ENCODE measurements at regions not wholly inside any gene's neighbourhood (a gene's known extent, or its start where the extent isn't known, plus 50 kb on each side); places are given as distances from the start of the nearest gene placed in this dataset.

DNA sequence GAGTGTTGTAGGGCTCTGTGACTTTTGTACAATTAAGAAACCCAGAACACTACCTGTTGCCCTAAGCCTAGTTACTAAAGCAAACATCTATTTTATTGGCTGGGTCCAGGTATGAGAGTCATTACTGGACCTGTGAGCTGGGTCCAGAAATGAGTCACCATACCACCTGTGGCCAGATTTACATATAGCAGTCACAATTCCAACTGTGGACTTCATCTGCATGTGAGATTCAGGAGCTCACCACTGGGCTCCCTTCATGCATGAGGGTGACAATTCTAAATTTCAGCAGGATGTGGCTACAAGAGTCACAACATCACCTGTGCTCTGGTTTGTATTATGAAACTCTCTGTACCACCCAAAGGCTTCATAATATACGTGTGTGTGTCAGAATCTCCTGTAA lies 2038.0 kb downstream of the TP53TG3F start:
- DNase-seq (ENCODE audit: low read depth in 3 of 3): no peak

- DNase-seq (ENCODE audit: low read depth in 3 of 3): no peak
Observed at GRCh38 chr16:35506018-35506897, 2046.8 kb downstream of the TP53TG3F start.

GRCh38 chr16:35506898-35507194 lies 2047.4 kb downstream of the TP53TG3F start:
- DNase-seq (ENCODE audit: low read depth in 3 of 3): no peak

- DNase-seq (ENCODE audit: low read depth in 3 of 3): no peak
Observed at GRCh38 chr16:35510701-35511100, 2051.3 kb downstream of the TP53TG3F start.

- DNase-seq (ENCODE audit: low read depth in 3 of 3): no peak
Observed at GRCh38 chr16:35516551-35516950, 2057.1 kb downstream of the TP53TG3F start.

GRCh38 chr16:35516971-35517370 lies 2057.6 kb downstream of the TP53TG3F start:
- DNase-seq (ENCODE audit: low read depth in 3 of 3): no peak

GRCh38 chr16:35523991-35524390 lies 2064.6 kb downstream of the TP53TG3F start:
- DNase-seq (ENCODE audit: low read depth in 3 of 3): no peak

- no peak for DNase-seq (ENCODE audit: low read depth in 3 of 3)
Observed at GRCh38 chr16:35525979-35526590, 2066.7 kb downstream of the TP53TG3F start.

GRCh38 chr16:35532576-35532975 lies 2073.2 kb downstream of the TP53TG3F start:
- DNase-seq (ENCODE audit: low read depth in 3 of 3): no peak

GRCh38 chr16:35533683-35534082 lies 2074.3 kb downstream of the TP53TG3F start:
- no peak for DNase-seq (ENCODE audit: low read depth in 3 of 3)

DNA sequence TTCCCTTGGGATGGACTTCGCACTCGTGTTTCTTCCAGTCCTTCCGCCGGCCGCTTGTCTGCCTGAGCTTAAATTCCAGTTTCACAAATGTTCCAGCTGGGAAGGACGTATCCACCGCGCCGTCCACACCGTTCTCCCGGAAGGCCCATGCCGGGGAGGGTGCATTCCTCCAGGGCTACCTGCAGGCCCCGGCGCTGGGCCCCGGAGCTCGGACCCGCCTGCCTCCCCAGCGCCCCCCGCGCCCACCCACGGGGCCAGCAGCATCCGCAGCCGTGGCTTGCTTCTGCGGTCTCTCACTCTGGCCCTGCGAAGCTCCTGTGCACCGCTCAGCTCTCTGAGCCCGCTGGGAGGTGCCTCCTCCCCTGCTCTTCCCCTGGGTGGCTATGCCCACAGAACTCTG lies 2084.1 kb downstream of the TP53TG3F start:
- no peak for DNase-seq (ENCODE audit: low read depth in 3 of 3)

DNA sequence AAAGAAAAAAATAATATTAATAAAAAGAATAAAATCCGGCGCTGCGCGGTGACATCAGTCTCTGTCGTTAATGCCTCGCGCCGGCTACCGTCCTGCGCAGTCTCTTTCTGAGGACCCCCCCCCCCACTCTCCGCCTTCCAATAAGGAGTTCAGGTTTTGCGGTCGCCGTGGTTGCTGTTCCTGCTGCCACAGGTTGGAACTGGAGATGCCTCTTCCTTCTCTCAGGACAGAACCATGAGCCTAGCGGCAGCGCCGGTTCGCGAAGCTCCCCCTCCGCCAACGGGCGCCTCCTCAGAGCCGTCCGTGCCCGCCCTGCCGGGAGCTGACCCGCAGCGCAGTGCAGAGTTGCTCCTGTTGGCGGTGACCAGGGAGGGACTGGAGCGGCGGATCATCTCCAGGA lies 2093.4 kb downstream of the TP53TG3F start:
- no peak for DNase-seq (ENCODE audit: low read depth in 3 of 3)

- no peak for DNase-seq (ENCODE audit: low read depth in 3 of 3)
Observed at GRCh38 chr16:35557731-35558130, 2098.3 kb downstream of the TP53TG3F start.

- DNase-seq (ENCODE audit: low read depth in 3 of 3): no peak
Observed at GRCh38 chr16:35559911-35560636, 2100.7 kb downstream of the TP53TG3F start.

DNA sequence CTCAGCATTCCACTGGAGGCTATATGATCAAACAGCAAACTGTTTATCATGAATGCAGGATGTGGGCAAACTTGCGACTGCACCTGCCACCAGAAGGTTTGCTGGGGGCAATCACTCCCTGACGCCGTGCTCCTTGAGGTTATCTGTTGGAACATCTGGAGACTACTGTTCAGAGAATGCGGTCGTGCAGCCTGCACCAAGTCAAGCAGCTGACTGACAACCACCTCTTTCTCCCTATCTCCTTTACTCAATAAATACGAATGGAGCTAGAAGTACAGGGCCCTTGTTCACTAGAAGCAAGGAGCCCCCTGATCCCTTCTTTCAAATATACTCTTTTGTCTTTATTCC lies 2101.2 kb downstream of the TP53TG3F start:
- no peak for DNase-seq (ENCODE audit: low read depth in 3 of 3)

DNA sequence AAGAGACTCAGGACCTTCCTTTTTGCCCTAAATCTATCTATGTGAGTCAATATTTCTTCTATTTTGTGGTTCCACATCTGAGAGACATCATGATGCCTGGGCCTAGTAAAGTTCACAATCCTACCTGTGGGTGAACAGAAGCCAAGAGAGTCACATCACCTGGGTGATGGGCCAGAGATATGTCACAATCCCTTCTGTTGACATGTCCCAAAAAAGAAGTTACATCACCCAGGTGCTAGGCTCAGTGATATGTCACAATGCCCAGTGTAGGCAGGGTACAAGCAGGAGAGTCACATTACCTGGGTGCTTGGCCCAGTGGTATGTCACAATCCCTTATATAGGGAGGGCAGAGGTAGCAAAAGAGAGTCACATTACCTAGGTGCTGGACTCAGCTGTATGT lies 2101.9 kb downstream of the TP53TG3F start:
- no peak for DNase-seq (ENCODE audit: low read depth in 3 of 3)

DNA sequence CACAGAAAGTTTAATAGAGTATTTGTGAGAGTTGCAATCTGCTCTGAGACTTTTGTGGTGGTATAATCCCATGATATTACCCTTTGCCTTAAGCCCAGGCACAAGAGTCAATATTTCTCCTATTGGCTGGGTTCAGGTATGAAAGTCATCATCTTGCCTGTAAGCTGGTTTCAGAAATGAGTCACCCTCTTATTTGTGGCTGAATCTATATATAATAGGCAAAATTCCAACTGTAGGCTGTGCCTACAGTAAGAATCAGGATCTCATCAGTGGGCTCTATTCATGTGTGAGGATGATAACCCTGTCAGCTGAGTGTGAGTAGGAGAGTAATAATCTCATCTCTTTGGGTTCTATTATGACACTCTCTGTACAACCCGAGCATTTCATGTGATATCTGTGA lies 2103.1 kb downstream of the TP53TG3F start:
- DNase-seq (ENCODE audit: low read depth in 3 of 3): no peak

DNA sequence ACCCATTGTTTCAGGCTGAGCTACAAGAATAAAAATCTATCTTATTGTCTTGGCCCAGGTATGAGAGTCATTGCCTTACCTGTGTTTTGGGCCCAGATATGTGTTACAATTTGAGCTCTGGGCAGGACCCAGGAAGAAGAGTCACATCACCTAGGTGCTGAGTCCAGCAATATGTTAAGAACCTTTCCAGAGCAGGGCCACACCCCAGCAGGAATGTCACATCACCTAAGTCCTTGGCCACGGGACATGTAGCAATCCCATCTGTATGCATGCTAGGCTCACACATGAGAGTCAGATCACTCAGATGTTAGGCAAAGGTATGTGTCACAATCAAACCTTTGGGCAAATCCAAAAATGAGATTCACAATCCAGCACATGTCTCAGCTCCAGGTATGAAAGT lies 2103.5 kb downstream of the TP53TG3F start:
- DNase-seq (ENCODE audit: low read depth in 3 of 3): no peak

DNA sequence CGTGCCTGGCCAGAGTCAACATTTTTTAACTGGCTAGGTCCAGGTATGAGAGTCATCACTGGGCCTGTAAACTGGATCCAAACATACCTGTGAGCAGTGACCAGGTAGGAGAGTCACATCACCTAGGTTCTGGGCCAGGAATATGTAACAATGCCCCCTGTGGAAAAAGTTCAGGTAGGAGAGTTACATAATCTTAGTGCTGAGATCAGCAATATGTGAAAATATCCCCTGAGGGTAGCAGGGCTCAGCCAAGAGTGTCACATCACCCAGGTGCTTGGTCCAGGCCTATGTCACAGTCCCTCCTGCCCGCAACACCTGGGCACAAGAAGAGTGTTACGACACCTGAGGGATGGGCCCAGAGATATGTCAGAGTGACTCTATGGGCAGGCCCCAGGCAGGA lies 2104.7 kb downstream of the TP53TG3F start:
- DNase-seq (ENCODE audit: low read depth in 3 of 3): no peak

GRCh38 chr16:35564889-35565288 lies 2105.5 kb downstream of the TP53TG3F start:
- DNase-seq (ENCODE audit: low read depth in 3 of 3): no peak

DNA sequence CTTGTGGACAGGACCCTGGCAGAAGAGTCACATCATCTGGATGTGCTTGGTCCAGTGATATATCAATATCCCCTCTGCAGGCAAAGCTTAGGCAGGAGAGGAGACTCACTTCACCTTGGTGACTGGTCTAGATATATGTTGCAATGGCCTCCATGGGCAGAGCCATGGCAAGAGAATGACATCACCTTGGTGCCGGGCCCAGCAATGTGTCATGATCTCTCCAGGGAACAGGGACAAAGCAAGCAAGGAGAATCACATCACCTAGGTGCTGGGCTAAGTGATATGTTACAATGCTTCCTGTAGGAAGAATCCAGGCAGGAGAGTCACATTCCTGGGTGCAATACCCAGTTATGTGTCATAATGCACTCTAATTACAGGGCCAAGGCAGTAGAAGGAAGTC lies 2106.2 kb downstream of the TP53TG3F start:
- no peak for DNase-seq (ENCODE audit: low read depth in 3 of 3)

- no peak for DNase-seq (ENCODE audit: low read depth in 3 of 3)
Observed at GRCh38 chr16:35569413-35569812, 2110.0 kb downstream of the TP53TG3F start.

DNA sequence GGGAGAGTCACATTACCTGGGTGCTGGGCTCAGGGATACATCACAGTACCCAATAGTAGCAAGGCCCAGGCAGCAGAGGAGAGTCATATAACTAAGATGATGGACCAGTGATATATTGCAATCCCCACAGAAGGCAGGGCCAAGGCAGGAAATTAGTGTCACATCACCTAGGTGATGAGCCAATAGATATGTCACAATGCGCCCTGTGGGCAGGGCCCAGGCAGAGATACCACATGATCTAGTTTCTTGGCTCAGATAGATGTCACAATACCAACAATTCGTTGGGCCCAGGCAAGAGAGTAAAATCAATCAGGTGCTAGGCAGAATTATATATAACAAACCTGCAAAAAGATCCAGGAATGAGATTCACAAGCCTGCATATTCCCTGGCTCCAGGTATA lies 2111.5 kb downstream of the TP53TG3F start:
- no peak for DNase-seq (ENCODE audit: low read depth in 3 of 3)
